Esophagus muscularis mucosa (tissue), 4 donors: ENCODE measurements at regions not wholly inside any gene's neighbourhood (a gene's known extent, or its start where the extent isn't known, plus 50 kb on each side); places are given as distances from the start of the nearest gene placed in this dataset.

ENCODE experiments used
- EP300 ChIP-seq: sonication (generic); formaldehyde crosslinking; IDR thresholded peaks from one replicate; pipeline ENCODE4 v1.6.1; 2017; ENCODE audit warnings: antibody characterized with exemption
- POLR2A ChIP-seq: fragments of 450-650 bp; IDR thresholded peaks from one replicate; pipeline ENCODE4 v1.6.1; 2017; ENCODE audit warnings: antibody characterized with exemption, moderate library complexity, mild to moderate bottlenecking, low read depth
- POLR2AphosphoS5 ChIP-seq, 2 donors: sonication (generic); formaldehyde crosslinking; IDR thresholded peaks; one replicate each; pipeline ENCODE4 v1.6.1; 2017; ENCODE audit warnings: antibody characterized with exemption in 2 of 2
- TF ChIP-seq, protein P1 (sequence below), 3 experiments: fragments of 200-600 bp in 2 of 3; fragments of 450-650 bp in 1 of 3; sonication (generic) in 2 of 3; IDR thresholded peaks; one replicate each; pipeline ENCODE4 v1.5.1; 2017 to 2019; ENCODE audit warnings: antibody characterized with exemption in 3 of 3, mild to moderate bottlenecking in 2 of 3, moderate library complexity in 1 of 3

DNA sequence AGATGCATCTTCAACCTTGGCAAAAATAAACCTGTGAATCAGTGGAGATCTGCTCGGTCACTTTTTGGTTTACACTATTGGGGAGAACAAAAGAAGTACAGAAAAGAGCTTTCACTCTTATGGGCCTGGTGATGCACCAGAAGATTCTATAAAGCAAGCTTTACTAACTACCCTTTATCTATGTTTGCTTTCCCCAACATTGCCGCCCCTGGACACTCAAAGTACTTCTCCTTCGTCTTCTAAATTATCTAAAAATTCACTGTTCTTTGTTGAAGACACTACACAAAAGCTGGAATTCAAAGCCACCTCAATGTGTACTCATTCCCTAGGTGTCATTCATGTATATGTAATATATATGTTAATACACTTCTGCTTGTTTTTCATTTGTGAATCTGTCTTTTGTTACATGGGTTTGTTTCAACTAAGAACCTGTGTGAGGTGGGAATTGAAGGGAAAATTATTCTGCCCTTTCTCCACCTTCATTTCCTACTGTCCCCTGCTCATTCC, 97.9 kb upstream of the BTN3A2 start:
- no peak for TF ChIP-seq POLR2A
- TF ChIP-seq EP300: no peak
- TF ChIP-seq, protein P1, sequence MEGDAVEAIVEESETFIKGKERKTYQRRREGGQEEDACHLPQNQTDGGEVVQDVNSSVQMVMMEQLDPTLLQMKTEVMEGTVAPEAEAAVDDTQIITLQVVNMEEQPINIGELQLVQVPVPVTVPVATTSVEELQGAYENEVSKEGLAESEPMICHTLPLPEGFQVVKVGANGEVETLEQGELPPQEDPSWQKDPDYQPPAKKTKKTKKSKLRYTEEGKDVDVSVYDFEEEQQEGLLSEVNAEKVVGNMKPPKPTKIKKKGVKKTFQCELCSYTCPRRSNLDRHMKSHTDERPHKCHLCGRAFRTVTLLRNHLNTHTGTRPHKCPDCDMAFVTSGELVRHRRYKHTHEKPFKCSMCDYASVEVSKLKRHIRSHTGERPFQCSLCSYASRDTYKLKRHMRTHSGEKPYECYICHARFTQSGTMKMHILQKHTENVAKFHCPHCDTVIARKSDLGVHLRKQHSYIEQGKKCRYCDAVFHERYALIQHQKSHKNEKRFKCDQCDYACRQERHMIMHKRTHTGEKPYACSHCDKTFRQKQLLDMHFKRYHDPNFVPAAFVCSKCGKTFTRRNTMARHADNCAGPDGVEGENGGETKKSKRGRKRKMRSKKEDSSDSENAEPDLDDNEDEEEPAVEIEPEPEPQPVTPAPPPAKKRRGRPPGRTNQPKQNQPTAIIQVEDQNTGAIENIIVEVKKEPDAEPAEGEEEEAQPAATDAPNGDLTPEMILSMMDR (IDR thresholded peaks at IDR 0.05): no peak
- TF ChIP-seq POLR2AphosphoS5 (IDR thresholded peaks at IDR 0.05): no peak
